ENCODE measurements at regions not wholly inside any gene's neighbourhood (a gene's known extent, or its start where the extent isn't known, plus 50 kb on each side); places are given as distances from the start of the nearest gene placed in this dataset.

GRCh38 chr9:7370381-7370780 is 429.2 kb downstream of the DMAC1 start:
- no peak for TF ChIP-seq CTCF (IDR thresholded peaks at IDR 0.05)
- no peak for TF ChIP-seq POLR2A (IDR thresholded peaks at IDR 0.05)
- no peak for TF ChIP-seq POLR2AphosphoS5 (IDR thresholded peaks at IDR 0.05)
- no peak for TF ChIP-seq EP300 (IDR thresholded peaks at IDR 0.05)
